ENCODE measurements at regions not wholly inside any gene's neighbourhood (a gene's known extent, or its start where the extent isn't known, plus 50 kb on each side); places are given as distances from the start of the nearest gene placed in this dataset.

GRCh38 chr12:115623764-115624334 is 653.6 kb downstream of the MED13L start:
- no peaks in the 10 kb centered on the region for H3K27me3 Mint-ChIP-seq (ENCODE audit: insufficient read depth)
- no peak for DNase-seq (ENCODE audit: low spot score)
- intact Hi-C loops (cut with micrococcal nuclease) = no loop called here
- H3K4me1 Mint-ChIP-seq (ENCODE audit: low read depth) = no peaks in the 10 kb centered on the region
- H3K9me3 Mint-ChIP-seq = no peaks in the 10 kb centered on the region
- H3K27ac Mint-ChIP-seq = no peak overlapping the region
- H3K36me3 Mint-ChIP-seq (ENCODE audit: low read depth) = no peaks in the 10 kb centered on the region
- H3K4me3 Mint-ChIP-seq = no peak overlapping the region

DNA sequence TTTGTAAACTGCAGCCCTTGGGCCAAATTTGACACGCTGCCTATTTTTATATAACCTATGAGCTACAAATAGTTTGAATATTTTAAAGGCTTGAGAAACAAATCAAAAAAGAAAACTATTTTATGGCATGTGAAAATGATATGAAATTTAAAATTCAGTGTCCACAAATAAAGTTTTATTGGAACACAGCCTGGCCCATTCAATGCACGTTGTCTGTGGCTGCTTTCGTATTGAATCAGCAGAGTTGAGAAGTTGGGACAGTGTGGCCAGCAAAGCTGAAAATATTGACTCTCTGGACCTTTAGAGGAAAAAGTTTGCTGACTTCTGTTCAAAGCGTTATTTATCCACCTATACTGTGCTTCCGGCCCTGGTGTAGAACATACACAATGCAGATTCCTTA is 654.2 kb downstream of the MED13L start:
- Mint-ChIP-seq H3K36me3 (ENCODE audit: low read depth) (no peaks in the 10 kb centered on the region), H3K27ac (no peak overlapping the region), H3K4me3 (no peak overlapping the region), H3K27me3 (ENCODE audit: insufficient read depth) (no peaks in the 10 kb centered on the region), H3K4me1 (ENCODE audit: low read depth) (no peaks in the 10 kb centered on the region), H3K9me3 (peaks cover under 1% of the 10 kb centered on the region)
- intact Hi-C loops (cut with micrococcal nuclease) = no loop called here
- DNase-seq (ENCODE audit: low spot score) = no peak

GRCh38 chr12:115620816-115621215 is 656.7 kb downstream of the MED13L start:
- H3K27ac Mint-ChIP-seq = no peak overlapping the region
- peaks cover 8% of the 10 kb centered on the region for H3K9me3 Mint-ChIP-seq
- H3K36me3 Mint-ChIP-seq (ENCODE audit: low read depth) = no peaks in the 10 kb centered on the region
- H3K27me3 Mint-ChIP-seq (ENCODE audit: insufficient read depth) = no peaks in the 10 kb centered on the region
- H3K4me3 Mint-ChIP-seq = no peak overlapping the region
- no peaks in the 10 kb centered on the region for H3K4me1 Mint-ChIP-seq (ENCODE audit: low read depth)
- DNase-seq (ENCODE audit: low spot score) = no peak
- intact Hi-C loops (cut with micrococcal nuclease) = no loop called here

DNA sequence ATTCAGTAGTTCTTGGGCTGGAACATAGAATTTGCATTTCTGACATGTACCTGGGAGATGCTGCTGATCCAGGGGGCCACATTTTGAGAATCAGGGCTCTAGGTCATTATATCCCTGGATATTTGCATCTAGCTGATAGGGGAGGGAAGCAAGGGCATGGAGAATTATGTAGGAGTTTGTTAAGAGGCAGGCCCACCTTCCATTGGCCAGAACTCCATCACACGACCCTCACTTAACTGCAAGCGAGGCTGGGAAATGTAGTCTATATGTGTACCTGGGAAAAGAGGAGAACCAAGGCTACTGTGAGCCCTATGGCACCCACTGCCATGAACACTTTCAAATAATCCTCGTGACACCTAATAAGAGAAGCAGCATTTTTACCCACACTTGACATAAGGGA is 657.6 kb downstream of the MED13L start:
- intact Hi-C loops (cut with micrococcal nuclease) = no loop called here
- H3K36me3 Mint-ChIP-seq (ENCODE audit: low read depth) = no peaks in the 10 kb centered on the region
- no peaks in the 10 kb centered on the region for H3K4me1 Mint-ChIP-seq (ENCODE audit: low read depth)
- no peak for DNase-seq (ENCODE audit: low spot score)
- no peak overlapping the region for H3K4me3 Mint-ChIP-seq
- H3K9me3 Mint-ChIP-seq = peaks cover 8% of the 10 kb centered on the region
- no peak overlapping the region for H3K27ac Mint-ChIP-seq
- no peaks in the 10 kb centered on the region for H3K27me3 Mint-ChIP-seq (ENCODE audit: insufficient read depth)

DNA sequence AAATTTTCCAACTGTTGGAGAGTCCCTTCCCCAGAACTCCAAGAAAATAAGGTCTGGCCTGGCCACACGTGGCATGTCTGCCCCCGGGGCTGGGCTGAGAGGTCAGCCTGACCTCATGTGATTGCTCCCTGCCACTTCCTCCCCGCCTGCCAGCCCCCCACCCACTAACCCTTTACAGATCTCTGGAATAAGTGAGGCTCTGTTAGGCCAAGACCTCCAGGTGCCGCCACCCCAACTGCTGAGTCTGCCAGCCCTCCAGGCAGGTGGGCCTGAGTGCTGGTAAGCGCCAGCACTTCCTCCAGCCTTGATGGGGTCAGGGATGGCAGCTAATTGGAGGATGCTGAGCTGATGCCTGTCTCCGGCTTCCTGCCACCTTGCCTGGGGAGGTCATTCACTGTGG is 658.4 kb downstream of the MED13L start:
- Mint-ChIP-seq H3K27ac (no peak overlapping the region), H3K4me1 (ENCODE audit: low read depth) (no peaks in the 10 kb centered on the region), H3K4me3 (no peak overlapping the region), H3K9me3 (peaks cover 8% of the 10 kb centered on the region), H3K36me3 (ENCODE audit: low read depth) (no peaks in the 10 kb centered on the region), H3K27me3 (ENCODE audit: insufficient read depth) (no peaks in the 10 kb centered on the region)
- DNase-seq (ENCODE audit: low spot score) = no peak
- intact Hi-C loops (cut with micrococcal nuclease) = no loop called here

DNA sequence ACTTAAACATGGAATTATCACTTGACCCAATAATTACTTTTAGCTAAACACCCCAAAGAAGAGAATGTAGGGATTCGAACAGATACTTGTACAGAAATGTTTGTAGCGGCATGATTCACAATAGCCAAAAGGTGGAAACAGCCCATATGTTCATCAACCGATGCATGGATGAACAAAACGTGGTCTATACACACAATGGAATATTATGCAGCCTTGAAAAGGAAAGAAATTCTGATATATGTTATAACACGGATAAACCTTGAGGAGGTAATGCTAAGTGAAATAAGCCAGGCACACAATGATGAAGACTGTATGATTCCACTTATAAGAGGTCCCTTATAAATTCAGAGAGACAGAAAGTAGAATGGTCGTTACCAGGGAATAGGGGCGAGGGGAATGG is 659.4 kb downstream of the MED13L start:
- Mint-ChIP-seq H3K4me1 (ENCODE audit: low read depth) (no peaks in the 10 kb centered on the region), H3K4me3 (no peak overlapping the region), H3K27ac (no peak overlapping the region), H3K27me3 (ENCODE audit: insufficient read depth) (no peaks in the 10 kb centered on the region), H3K36me3 (ENCODE audit: low read depth) (no peaks in the 10 kb centered on the region), H3K9me3 (peaks cover 8% of the 10 kb centered on the region)
- intact Hi-C loops (cut with micrococcal nuclease) = no loop called here
- no peak for DNase-seq (ENCODE audit: low spot score)

DNA sequence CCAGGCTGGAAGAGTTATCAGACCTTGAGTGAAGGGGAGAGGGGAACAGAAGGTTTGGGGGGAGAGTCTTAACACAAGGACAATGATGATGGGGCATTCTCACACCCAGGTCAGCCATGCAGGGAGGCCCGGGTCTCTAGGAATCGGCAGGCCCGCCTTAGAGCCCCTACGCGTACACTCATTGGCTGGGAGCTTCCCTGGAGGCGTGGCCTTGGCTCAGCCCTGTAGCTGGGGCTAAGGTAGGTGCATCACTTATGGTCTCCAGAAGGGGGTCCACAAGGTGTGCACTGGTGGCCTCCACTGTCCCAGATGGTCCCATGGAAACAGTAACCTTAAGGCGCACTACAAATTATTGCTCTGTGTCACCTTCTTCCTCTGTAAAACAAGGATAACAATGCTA is 660.1 kb downstream of the MED13L start:
- no peaks in the 10 kb centered on the region for H3K4me1 Mint-ChIP-seq (ENCODE audit: low read depth)
- no peaks in the 10 kb centered on the region for H3K27me3 Mint-ChIP-seq (ENCODE audit: insufficient read depth)
- H3K27ac Mint-ChIP-seq = no peak overlapping the region
- H3K9me3 Mint-ChIP-seq = peaks cover 8% of the 10 kb centered on the region
- no peaks in the 10 kb centered on the region for H3K36me3 Mint-ChIP-seq (ENCODE audit: low read depth)
- intact Hi-C loops (cut with micrococcal nuclease) = no loop called here
- no peak overlapping the region for H3K4me3 Mint-ChIP-seq
- no peak for DNase-seq (ENCODE audit: low spot score)

DNA sequence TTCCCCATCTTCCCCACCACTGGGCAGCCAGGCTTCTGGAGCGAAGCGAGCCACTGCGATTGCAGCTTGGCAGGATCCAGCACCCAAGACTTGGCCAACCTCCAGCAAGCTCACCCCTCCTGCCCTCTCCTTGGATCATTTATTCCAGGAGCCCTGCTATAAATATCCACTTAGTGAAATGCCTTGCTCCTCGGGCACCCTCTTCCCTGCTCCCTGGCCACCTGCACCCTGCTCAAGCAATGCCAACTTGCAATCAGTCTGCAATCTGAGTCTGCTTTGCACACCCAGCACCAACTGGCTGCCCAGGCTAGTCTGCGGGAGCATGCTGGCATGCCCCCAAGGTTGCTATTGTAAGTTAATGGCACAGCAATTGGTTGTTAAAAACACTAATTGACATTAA is 666.0 kb downstream of the MED13L start:
- Mint-ChIP-seq H3K27ac (no peak overlapping the region), H3K27me3 (ENCODE audit: insufficient read depth) (no peaks in the 10 kb centered on the region), H3K4me1 (ENCODE audit: low read depth) (no peaks in the 10 kb centered on the region), H3K9me3 (no peaks in the 10 kb centered on the region), H3K36me3 (ENCODE audit: low read depth) (no peaks in the 10 kb centered on the region), H3K4me3 (no peak overlapping the region)
- intact Hi-C loops (cut with micrococcal nuclease) = no loop called here
- no peak for DNase-seq (ENCODE audit: low spot score)

DNA sequence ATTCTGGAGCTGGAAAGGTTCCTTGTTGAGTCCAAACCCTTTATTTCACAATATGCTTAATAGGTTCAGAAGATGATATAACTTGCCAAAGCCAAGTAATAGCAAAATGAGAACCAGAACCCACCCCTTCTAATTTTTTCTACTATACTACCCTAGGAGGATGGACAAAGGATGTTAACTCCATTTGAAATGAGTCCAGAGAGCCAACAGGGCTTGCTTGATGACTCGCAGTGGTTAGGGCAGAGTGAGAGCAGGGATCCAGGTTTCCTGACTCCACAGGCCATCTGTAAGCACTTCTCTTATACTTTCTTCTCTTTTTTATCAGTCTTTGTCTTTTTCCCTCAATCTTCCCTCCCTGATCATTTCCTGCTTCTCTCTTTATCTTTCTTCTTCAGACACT is 668.1 kb downstream of the MED13L start:
- Mint-ChIP-seq H3K27me3 (ENCODE audit: insufficient read depth) (no peaks in the 10 kb centered on the region), H3K4me1 (ENCODE audit: low read depth) (no peaks in the 10 kb centered on the region), H3K9me3 (peaks cover 4% of the 10 kb centered on the region), H3K4me3 (no peak overlapping the region), H3K36me3 (ENCODE audit: low read depth) (no peaks in the 10 kb centered on the region), H3K27ac (no peak overlapping the region)
- DNase-seq (ENCODE audit: low spot score) = no peak
- intact Hi-C loops (cut with micrococcal nuclease) = no loop called here

DNA sequence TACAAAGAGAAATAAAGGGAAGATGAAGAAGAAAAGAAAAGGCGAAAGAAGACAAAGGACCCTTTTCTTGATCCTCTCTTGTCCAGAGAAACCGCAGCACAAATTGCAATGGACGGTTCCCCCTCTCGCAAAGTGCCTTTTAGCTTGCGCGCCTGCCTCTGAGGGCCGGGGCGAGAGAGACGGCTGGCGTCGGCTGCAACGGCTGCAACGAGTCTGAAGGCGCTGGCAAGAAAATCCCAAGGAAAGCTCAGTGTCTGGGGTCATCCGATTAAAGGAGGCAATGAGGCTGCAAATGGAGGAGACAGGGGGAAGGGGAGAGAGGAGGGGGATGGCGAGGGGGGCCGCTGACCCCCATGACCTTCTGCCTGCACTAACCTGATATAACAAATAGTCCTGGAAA is 671.5 kb downstream of the MED13L start:
- DNase-seq (ENCODE audit: low spot score) = no peak
- intact Hi-C loops (cut with micrococcal nuclease) = no loop called here
- H3K4me3 Mint-ChIP-seq = no peak overlapping the region
- H3K27me3 Mint-ChIP-seq (ENCODE audit: insufficient read depth) = no peaks in the 10 kb centered on the region
- peaks cover 4% of the 10 kb centered on the region for H3K9me3 Mint-ChIP-seq
- H3K36me3 Mint-ChIP-seq (ENCODE audit: low read depth) = no peaks in the 10 kb centered on the region
- no peaks in the 10 kb centered on the region for H3K4me1 Mint-ChIP-seq (ENCODE audit: low read depth)
- H3K27ac Mint-ChIP-seq = no peak overlapping the region

DNA sequence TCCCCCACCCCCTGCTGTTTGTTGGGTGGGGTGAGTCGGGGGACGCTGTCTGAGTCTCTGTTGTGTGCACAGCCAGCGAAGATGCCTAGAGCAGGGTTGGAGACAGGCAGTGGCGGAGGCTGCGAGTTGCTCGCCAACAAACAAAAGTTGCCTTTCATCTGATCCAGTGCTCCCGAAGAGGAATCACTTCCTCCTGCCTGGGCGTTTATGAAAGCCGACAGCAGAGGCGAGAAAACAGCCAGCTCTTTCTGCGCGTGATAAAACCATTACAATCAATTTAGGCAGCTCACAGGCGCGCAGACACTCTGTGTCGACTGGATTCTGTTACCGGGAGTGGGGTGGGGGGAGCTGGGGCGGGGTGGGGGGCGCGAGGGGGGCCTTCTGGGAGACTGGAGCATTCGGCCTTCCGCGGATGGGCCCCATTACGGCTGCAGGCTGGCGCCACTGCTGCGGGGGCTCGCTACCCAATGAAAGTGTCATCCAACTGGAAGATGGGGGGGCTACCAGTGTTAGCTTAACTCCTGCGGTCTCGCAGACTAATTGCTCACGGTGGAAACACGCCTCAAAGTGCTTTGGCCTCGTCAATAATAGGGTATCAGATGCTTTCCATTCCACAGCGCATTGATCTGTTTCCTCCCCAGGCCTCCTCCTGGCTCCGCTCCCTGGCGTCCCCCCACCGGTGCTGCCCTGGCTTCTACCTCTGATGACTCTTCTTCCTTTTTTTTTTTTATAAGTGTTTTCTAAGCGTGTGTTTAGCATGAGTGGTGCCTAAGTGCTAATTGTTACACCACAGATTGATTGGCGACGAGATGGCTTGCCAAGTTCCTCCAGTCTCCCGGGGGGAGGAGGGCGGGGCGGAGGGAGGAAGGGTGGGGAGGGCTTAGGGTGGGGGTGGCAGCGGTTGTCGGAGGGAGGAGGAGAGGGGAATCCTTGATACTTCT is 678.4 kb downstream of the MED13L start:
- H3K4me3 Mint-ChIP-seq = no peak overlapping the region
- H3K27me3 Mint-ChIP-seq (ENCODE audit: insufficient read depth) = no peaks in the 10 kb centered on the region
- no peak overlapping the region for H3K27ac Mint-ChIP-seq
- H3K36me3 Mint-ChIP-seq (ENCODE audit: low read depth) = no peaks in the 10 kb centered on the region
- DNase-seq (ENCODE audit: low spot score) = no peak
- H3K9me3 Mint-ChIP-seq = peaks cover 12% of the 10 kb centered on the region
- intact Hi-C loops (cut with micrococcal nuclease) = no loop called here
- H3K4me1 Mint-ChIP-seq (ENCODE audit: low read depth) = no peaks in the 10 kb centered on the region

DNA sequence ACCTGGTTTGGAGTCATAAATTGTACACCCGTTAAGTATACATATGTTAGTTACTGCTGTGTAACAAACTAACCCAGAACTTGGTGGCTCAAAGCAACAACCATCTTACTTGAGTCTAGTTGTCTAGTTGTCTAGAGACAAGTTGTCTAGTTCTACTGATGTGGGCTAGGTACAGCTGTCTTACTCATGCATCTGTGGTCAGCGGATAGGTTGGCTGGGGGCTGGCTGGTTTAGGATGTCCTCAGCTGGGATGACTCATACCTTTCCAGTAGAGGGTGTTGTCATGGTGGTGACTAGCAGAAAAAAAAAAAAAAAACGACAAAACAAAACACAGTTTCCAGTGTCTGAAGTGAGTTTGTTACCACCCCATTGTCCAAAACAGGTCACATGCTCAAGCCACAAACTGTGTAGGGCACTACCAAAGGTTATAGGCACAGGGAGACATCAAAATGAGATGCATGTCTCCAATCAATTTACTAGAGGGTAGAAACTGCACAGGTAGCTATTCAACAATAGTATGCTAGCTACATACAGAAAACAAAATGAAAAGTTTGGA is 680.3 kb downstream of the MED13L start:
- intact Hi-C loops (cut with micrococcal nuclease) = no loop called here
- Mint-ChIP-seq H3K4me1 (ENCODE audit: low read depth) (no peaks in the 10 kb centered on the region), H3K27me3 (ENCODE audit: insufficient read depth) (no peaks in the 10 kb centered on the region), H3K9me3 (peaks cover 17% of the 10 kb centered on the region), H3K36me3 (ENCODE audit: low read depth) (no peaks in the 10 kb centered on the region), H3K4me3 (no peak overlapping the region), H3K27ac (no peak overlapping the region)
- no peak for DNase-seq (ENCODE audit: low spot score)

DNA sequence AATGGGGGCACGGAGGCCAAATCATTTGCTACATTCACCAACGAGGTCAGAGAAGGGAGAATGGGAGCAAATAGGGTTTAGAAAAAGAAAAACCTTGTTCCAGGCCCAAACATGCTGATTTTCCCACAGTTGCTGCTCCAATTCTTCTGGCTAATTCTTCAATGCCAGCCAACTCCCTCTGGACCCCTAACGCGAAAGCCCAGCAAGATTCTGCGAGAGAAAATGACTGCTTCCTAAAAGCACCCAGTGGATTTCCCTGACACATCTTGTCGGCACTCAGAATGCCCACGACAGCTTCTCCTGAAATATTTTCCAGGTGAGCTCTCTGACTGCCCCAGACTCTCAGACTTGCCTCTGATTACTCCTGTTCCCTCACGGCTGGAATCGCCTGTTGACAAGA is 689.4 kb downstream of the MED13L start:
- H3K9me3 Mint-ChIP-seq = peaks cover 6% of the 10 kb centered on the region
- no peak for DNase-seq (ENCODE audit: low spot score)
- H3K36me3 Mint-ChIP-seq (ENCODE audit: low read depth) = no peaks in the 10 kb centered on the region
- H3K4me1 Mint-ChIP-seq (ENCODE audit: low read depth) = no peaks in the 10 kb centered on the region
- H3K27ac Mint-ChIP-seq = no peak overlapping the region
- no peak overlapping the region for H3K4me3 Mint-ChIP-seq
- intact Hi-C loops (cut with micrococcal nuclease) = no loop called here
- H3K27me3 Mint-ChIP-seq (ENCODE audit: insufficient read depth) = no peaks in the 10 kb centered on the region
